ENCODE measurements at regions not wholly inside any gene's neighbourhood (a gene's known extent, or its start where the extent isn't known, plus 50 kb on each side); places are given as distances from the start of the nearest gene placed in this dataset.

- no peak for TF ChIP-seq ATF2 (IDR thresholded peaks at IDR 0.05; ENCODE audit: low read length)
Measured at GRCh38 chr4:26021417-26022345, 107.7 kb downstream of the SMIM20 start (continued).

Measured in H1 (cell line).